AG10803 (cell line): ENCODE measurements at regions not wholly inside any gene's neighbourhood (a gene's known extent, or its start where the extent isn't known, plus 50 kb on each side); places are given as distances from the start of the nearest gene placed in this dataset.

ENCODE experiments used
- DNase-seq: peaks from one replicate; pipeline ENCODE4 v3.0.0; 2010; ENCODE audit warnings: low read depth
- H3K4me3 ChIP-seq: 2 replicates; pipeline ENCODE4 v1.5.1; 2011; ENCODE audit warnings: mild to moderate bottlenecking, low read length, control low read depth
- TF ChIP-seq, protein P1 (sequence below): conservative IDR thresholded peaks from 2 replicates; pipeline ENCODE4 v1.5.1; 2011; ENCODE audit warnings: mild to moderate bottlenecking, low read length, control low read depth, inconsistent platforms

DNA sequence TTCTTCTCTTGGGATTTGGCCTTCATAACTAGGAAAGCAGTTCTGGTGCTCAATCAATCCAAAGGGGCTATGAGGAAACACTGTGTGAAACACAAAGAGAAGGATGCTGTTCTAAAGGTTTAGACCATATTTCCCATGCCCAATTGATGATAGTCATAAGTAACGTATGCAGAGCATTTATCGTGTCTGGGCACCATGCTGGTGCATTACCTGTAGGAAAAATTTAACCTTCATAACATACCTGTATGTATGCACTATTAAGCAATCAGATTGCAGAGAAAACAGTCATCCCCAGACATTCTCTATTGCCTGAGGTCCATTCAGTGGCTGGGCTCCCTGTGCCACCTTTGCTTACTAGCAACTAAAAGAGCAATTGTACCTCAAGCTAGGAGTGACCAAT lies 381.4 kb downstream of the PLPP3 start:
- no peak for DNase-seq

DNA sequence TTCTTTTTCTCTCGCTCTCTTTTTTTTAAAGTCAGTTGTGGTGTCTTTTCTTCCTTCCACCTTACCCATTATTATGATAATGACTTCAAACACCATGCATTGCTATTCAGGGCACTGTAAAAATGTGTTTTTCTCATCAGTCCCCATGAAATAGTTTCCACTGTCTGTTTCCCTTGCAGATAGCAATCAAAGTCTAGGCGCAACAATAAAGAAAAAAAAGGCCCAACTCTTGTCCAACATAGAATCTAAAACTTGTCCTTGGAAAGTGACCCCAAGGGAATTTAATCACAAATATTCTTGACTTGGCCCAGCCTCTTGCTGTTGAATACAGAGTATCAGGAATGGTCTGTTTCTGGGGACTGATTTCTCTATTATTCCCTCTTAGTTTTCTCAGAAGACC lies 382.5 kb downstream of the PLPP3 start:
- H3K4me3 ChIP-seq = no peak overlapping the region
- DNase-seq = no peak
- TF ChIP-seq, protein P1, sequence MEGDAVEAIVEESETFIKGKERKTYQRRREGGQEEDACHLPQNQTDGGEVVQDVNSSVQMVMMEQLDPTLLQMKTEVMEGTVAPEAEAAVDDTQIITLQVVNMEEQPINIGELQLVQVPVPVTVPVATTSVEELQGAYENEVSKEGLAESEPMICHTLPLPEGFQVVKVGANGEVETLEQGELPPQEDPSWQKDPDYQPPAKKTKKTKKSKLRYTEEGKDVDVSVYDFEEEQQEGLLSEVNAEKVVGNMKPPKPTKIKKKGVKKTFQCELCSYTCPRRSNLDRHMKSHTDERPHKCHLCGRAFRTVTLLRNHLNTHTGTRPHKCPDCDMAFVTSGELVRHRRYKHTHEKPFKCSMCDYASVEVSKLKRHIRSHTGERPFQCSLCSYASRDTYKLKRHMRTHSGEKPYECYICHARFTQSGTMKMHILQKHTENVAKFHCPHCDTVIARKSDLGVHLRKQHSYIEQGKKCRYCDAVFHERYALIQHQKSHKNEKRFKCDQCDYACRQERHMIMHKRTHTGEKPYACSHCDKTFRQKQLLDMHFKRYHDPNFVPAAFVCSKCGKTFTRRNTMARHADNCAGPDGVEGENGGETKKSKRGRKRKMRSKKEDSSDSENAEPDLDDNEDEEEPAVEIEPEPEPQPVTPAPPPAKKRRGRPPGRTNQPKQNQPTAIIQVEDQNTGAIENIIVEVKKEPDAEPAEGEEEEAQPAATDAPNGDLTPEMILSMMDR = no peak

More for the DNA sequence above, 381.4 kb downstream of the PLPP3 start:
- H3K4me3 ChIP-seq = no peak overlapping the region
- TF ChIP-seq, protein P1 = no peak

DNA sequence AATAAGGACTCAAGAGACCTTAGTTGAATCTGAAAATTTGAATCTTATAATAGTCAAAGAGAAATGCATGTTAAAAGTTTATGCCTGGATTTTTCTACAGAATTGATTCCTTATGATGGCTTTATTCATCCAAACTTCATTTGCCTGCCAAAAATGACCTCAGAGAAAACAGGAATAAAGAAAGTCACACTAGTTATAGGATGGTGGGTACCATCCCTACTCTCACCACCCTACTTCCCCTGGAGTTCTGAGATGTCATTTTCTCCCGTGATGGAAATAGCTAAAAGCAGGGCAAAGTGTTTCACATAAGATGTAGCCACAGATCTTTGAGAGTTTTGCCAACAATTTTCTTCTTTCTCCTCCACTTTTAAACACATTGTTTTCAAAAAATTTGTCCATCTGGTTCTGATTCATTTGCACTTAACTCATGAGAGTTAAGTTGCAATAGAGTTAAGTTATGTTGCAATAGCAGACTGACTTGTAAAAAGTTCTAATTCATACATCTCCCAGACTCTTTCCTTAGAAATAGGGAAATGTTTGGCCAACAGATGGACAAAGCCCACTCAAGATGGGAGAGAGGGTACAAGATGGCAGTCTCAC lies 384.6 kb downstream of the PLPP3 start:
- TF ChIP-seq, protein P1 = no peak
- no peak overlapping the region for H3K4me3 ChIP-seq
- DNase-seq = peak; percentile 92

DNA sequence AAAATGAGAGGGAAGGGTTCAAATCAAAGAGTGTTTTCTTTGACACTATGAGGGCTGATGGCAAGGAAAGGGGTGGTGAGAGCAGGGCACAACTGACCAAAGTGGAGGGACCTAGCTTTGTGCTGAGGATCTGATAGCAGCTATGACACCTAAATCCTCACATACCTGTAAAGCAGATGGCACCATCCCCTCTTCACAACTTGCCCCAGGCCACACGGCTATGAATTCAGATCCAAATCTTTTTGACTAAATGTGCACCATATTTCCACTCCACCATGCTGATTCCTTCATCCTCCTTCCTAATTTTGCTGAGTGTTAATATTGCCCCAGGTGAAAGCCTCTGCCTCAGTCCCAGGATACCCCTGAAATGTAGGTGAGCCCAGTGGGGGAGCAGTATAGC lies 385.7 kb downstream of the PLPP3 start:
- no peak overlapping the region for H3K4me3 ChIP-seq
- no peak for DNase-seq
- TF ChIP-seq, protein P1 = no peak

DNA sequence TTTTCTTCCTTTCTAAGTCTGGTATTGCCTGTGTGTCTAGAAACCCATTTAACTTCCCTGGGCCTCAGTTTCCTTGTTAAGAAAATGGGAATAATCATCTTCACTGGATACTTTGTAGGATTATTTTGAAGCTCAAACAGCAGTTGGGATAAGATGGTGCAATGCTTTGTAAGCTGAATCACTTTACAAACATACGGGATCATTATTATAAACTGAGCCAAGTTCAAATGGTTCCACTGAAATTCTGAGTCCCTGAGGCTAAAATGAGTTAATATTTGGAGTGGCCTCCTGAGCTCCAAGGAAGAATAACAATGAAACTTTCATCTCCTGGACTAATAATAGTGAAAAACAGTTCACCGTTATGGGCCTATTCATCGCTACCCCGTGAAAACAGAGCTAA lies 388.0 kb downstream of the PLPP3 start:
- peak; percentile 65 for DNase-seq
- TF ChIP-seq, protein P1 = no peak
- H3K4me3 ChIP-seq = no peak overlapping the region

DNA sequence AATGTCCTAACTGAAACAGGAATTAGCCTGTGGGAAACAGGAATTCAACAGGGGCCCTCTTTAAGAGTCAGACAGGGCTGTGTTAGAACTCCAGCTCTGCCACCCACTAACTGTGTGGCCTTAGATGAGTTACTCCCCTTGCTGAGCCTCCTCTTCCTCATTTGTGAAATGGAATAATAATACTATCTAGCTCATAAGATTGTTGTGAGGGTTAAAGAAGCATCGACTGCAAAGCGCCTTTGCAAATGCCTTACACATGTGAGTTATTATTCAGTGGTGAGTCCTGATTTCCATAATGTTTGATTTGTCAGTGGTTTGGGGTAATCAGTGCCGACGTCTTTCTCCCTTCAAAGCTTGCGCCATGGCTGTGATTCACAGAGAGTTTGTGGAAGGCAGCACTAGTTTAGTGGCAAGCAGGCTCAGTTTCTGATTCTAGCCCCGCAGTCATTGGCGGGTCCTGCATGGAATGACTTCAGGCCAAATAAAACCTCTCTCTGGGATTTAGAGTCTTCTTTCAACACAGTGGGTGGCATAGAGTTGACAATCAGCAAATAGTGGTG lies 388.5 kb downstream of the PLPP3 start:
- TF ChIP-seq, protein P1 = no peak
- peak; percentile 84 for DNase-seq

More for the DNA sequence above, 388.5 kb downstream of the PLPP3 start:
- no peak overlapping the region for H3K4me3 ChIP-seq
